Mesodermal cell (in vitro differentiated cells): ENCODE measurements at regions not wholly inside any gene's neighbourhood (a gene's known extent, or its start where the extent isn't known, plus 50 kb on each side); places are given as distances from the start of the nearest gene placed in this dataset.
"Not testable (repeated sequence)": the region's sequence is repeated elsewhere in the genome, so short reads cannot be mapped to it uniquely, and the experiment has no call there.

Experiments
- H3K27ac ChIP-seq: 2 replicates; pipeline ENCODE4 v1.7.0; 2013; ENCODE audit warnings: mild to moderate bottlenecking, low read depth, low read length, moderate library complexity; ENCODE audit not compliant: severe bottlenecking
- H3K36me3 ChIP-seq: 2 replicates; pipeline ENCODE4 v1.7.1; 2013; ENCODE audit warnings: mild to moderate bottlenecking, low read length, moderate library complexity; ENCODE audit not compliant: control insufficient read depth, insufficient read depth
- H3K4me1 ChIP-seq: one replicate; pipeline ENCODE4 v1.7.1; 2013; ENCODE audit warnings: mild to moderate bottlenecking, low read length; ENCODE audit not compliant: insufficient read depth, control insufficient read depth, poor library complexity, severe bottlenecking
- H3K4me3 ChIP-seq: 2 replicates; pipeline ENCODE4 v1.7.0; 2013; ENCODE audit warnings: low read length, control low read depth, mild to moderate bottlenecking; ENCODE audit not compliant: insufficient read depth, poor library complexity, severe bottlenecking; ENCODE audit errors: extremely low read depth
- H3K9me3 ChIP-seq: 2 replicates; pipeline ENCODE4 v1.7.1; 2013; ENCODE audit warnings: mild to moderate bottlenecking, low read length, moderate library complexity; ENCODE audit not compliant: control insufficient read depth
- WGBS, 2 experiments: methylation state at CpG; one replicate each; pipeline ENCODE4 v1.1.5; 2013; ENCODE audit warnings: missing lambda C conversion rate in 2 of 2; ENCODE audit not compliant: insufficient coverage in 2 of 2; 5-methylcytosine and 5-hydroxymethylcytosine counted together

- not testable (repeated sequence) for H3K9me3 ChIP-seq, H3K4me3 ChIP-seq, H3K4me1 ChIP-seq, H3K27ac ChIP-seq, H3K36me3 ChIP-seq
- 98 to 100% methylated on average over 3 to 4 of the region's 5 CpGs for WGBS, 2 experiments
These were observed 674.7 kb upstream of the GJE1 start for GRCh38 chr6:141457984-141458383.

GRCh38 chr6:141452354-141452686 is 680.4 kb upstream of the GJE1 start:
- Histone ChIP-seq H3K4me3 (no peak overlapping the region), H3K36me3 (no peaks in the 10 kb centered on the region), H3K9me3 (no peaks in the 10 kb centered on the region), H3K4me1 (peaks cover 9% of the 10 kb centered on the region), H3K27ac (no peak overlapping the region)

- no CpG with 5 or more reads among the region's 1 CpG for WGBS, 2 experiments
These were observed 681.0 kb upstream of the GJE1 start for GRCh38 chr6:141451511-141452353.

GRCh38 chr6:141451181-141451510 is 681.6 kb upstream of the GJE1 start:
- H3K9me3 ChIP-seq, result no peaks in the 10 kb centered on the region
- H3K36me3 ChIP-seq, result no peaks in the 10 kb centered on the region
- H3K4me1 ChIP-seq, result peaks cover 9% of the 10 kb centered on the region
- peak overlapping the region; percentile 48 for H3K27ac ChIP-seq
- H3K4me3 ChIP-seq, result no peak overlapping the region

More at GRCh38 chr6:141451511-141452353, 681.0 kb upstream of the GJE1 start:
- no peak overlapping the region for H3K4me3 ChIP-seq
- H3K4me1 ChIP-seq, result peaks cover 9% of the 10 kb centered on the region
- peak overlapping the region; percentile 55 for H3K27ac ChIP-seq
- H3K36me3 ChIP-seq, result no peaks in the 10 kb centered on the region
- no peaks in the 10 kb centered on the region for H3K9me3 ChIP-seq

GRCh38 chr6:141445928-141446628 is 686.6 kb upstream of the GJE1 start:
- peaks cover 13% of the 10 kb centered on the region for H3K4me1 ChIP-seq
- no peak overlapping the region for H3K4me3 ChIP-seq
- 89 to 100% methylated on average over 2 to 3 of the region's 3 CpGs for WGBS, 2 experiments
- H3K36me3 ChIP-seq, result no peaks in the 10 kb centered on the region
- no peaks in the 10 kb centered on the region for H3K9me3 ChIP-seq
- H3K27ac ChIP-seq, result no peak overlapping the region

- Histone ChIP-seq H3K4me3 (no peak overlapping the region), H3K9me3 (no peaks in the 10 kb centered on the region), H3K4me1 (peaks cover 6% of the 10 kb centered on the region), H3K27ac (no peak overlapping the region), H3K36me3 (no peaks in the 10 kb centered on the region)
- 100% methylated on average over 1 of the region's 1 CpG; no CpG with 5 or more reads in 1 of the 2 experiments for WGBS, 2 experiments
These were observed 688.9 kb upstream of the GJE1 start for GRCh38 chr6:141443668-141444289.

- 44 to 76% methylated on average over 1 of the region's 2 CpGs for WGBS, 2 experiments
These were observed 689.7 kb upstream of the GJE1 start for GRCh38 chr6:141443032-141443431.

GRCh38 chr6:141439513-141439912 is 693.2 kb upstream of the GJE1 start:
- Histone ChIP-seq H3K9me3 (no peaks in the 10 kb centered on the region), H3K27ac (no peak overlapping the region), H3K4me3 (no peak overlapping the region), H3K36me3 (no peaks in the 10 kb centered on the region), H3K4me1 (peaks cover 6% of the 10 kb centered on the region)

More at GRCh38 chr6:141443032-141443431, 689.7 kb upstream of the GJE1 start:
- Histone ChIP-seq H3K4me3 (no peak overlapping the region), H3K27ac (no peak overlapping the region), H3K4me1 (peaks cover 6% of the 10 kb centered on the region), H3K36me3 (no peaks in the 10 kb centered on the region), H3K9me3 (no peaks in the 10 kb centered on the region)

GRCh38 chr6:141437685-141438084 is 695.0 kb upstream of the GJE1 start:
- Histone ChIP-seq H3K27ac (no peak overlapping the region), H3K9me3 (no peaks in the 10 kb centered on the region), H3K4me3 (no peak overlapping the region), H3K36me3 (no peaks in the 10 kb centered on the region), H3K4me1 (no peaks in the 10 kb centered on the region)

- no peaks in the 10 kb centered on the region for H3K4me1 ChIP-seq
- H3K27ac ChIP-seq, result no peak overlapping the region
- H3K9me3 ChIP-seq, result no peaks in the 10 kb centered on the region
- WGBS, 2 experiments, result no CpG with 5 or more reads among the region's 3 CpGs
- H3K36me3 ChIP-seq, result no peaks in the 10 kb centered on the region
- no peak overlapping the region for H3K4me3 ChIP-seq
These were observed 695.7 kb upstream of the GJE1 start for GRCh38 chr6:141437011-141437410.

- 91% methylated on average over 3 of the region's 5 CpGs; no CpG with 5 or more reads in 1 of the 2 experiments for WGBS, 2 experiments
- Histone ChIP-seq H3K4me3 (no peak overlapping the region), H3K36me3 (no peaks in the 10 kb centered on the region), H3K4me1 (no peaks in the 10 kb centered on the region), H3K27ac (no peak overlapping the region), H3K9me3 (no peaks in the 10 kb centered on the region)
These were observed 706.2 kb upstream of the GJE1 start for GRCh38 chr6:141426400-141426980.
